Body of pancreas (tissue), 4 donors: ENCODE measurements at regions not wholly inside any gene's neighbourhood (a gene's known extent, or its start where the extent isn't known, plus 50 kb on each side); places are given as distances from the start of the nearest gene placed in this dataset.

Experiments used
- ATAC-seq: fragments of 150-250 bp; one replicate; pipeline ENCODE4 v1.9.1; 2016
- DNase-seq, 4 donors: peaks; one replicate each; pipeline ENCODE4 v3.0.0-alpha.2; 2019
- H3K27ac ChIP-seq, 4 donors: fragments of 200-600 bp; sonication (generic); 1 replicate in 3 of 4; 2 replicates in 1 of 4; pipeline versions ENCODE4 v1.5.1 to v1.6.1; 2016 to 2019; ENCODE audit warnings: mild to moderate bottlenecking in 1 of 4, mixed read lengths in 1 of 4, moderate library complexity in 1 of 4
- H3K27me3 ChIP-seq, 2 donors: fragments of 200-600 bp; sonication (generic); one replicate each; pipeline ENCODE4 v1.6.0; 2016; ENCODE audit warnings: mild to moderate bottlenecking in 1 of 2
- H3K36me3 ChIP-seq, 2 donors: fragments of 200-600 bp; sonication (generic); replicated peaks in 1 of 2; 2 replicates each; pipeline ENCODE4 v1.5.1; 2016; ENCODE audit warnings: low read depth in 2 of 2; ENCODE audit not compliant: insufficient read depth in 1 of 2
- H3K4me1 ChIP-seq: fragments of 200-600 bp; sonication (generic); one replicate; pipeline ENCODE4 v1.6.0; 2016
- H3K4me3 ChIP-seq, 2 donors: fragments of 200-600 bp; sonication (generic); 1 replicate in 1 of 2; 2 replicates in 1 of 2; pipeline ENCODE4 v1.5.1; 2016 to 2019
- H3K9me3 ChIP-seq, 3 donors: fragments of 200-600 bp; sonication (generic); 1 replicate in 2 of 3; 2 replicates in 1 of 3; pipeline ENCODE4 v1.5.1; 2016
- POLR2A ChIP-seq, 3 donors: fragments of 450-650 bp; IDR thresholded peaks; one replicate each; pipeline ENCODE4 v1.6.1; 2016; ENCODE audit warnings: antibody characterized with exemption in 3 of 3, mild to moderate bottlenecking in 2 of 3
- WGBS, 2 donors: methylation state at CpG; one replicate each; pipeline ENCODE4 v1.1.5; 2017; 5-methylcytosine and 5-hydroxymethylcytosine counted together
- intact Hi-C: fragments of 100-400 bp; cut with DNase I; formaldehyde crosslinking; loops from one replicate; pipeline ENCODE4 v1.15.1; 2023
- TF ChIP-seq, protein P1 (sequence below), 7 experiments: fragments of 450-650 bp in 4 of 7; fragments of 200-600 bp in 3 of 7; sonication (generic) in 3 of 7; IDR thresholded peaks; one replicate each; pipeline ENCODE4 v1.5.1; 2016 to 2019; ENCODE audit warnings: antibody characterized with exemption in 7 of 7

DNA sequence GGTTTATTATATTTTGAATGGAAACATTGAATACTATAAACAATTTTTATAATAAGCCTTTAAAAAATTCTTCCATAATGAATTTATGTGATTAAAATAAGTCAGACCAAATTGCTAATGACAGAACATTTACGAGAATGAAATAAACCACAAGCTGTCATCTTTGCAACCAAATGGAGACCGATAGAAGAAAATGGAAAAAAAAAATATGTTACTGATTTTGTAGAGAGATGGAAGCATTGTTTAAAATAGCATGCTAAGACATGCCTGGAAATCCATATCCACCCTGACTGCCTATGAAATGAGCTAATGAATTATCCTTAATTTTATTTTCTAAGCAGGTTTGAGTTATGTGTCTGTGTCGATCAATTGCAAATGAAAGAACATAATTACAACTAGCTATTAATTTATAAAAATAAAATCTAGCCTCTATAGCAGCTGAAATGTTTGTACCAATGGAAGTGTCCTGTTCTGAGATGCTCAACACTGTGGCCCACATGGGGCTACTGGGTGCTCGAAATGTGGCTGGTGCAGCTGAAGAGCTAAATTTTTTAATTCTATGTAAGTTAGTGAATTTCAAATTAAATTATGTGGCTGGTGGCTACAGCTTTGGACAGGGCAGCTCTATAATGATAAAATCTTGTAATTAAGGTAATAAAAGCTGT, 832.8 kb downstream of the RNF144A start:
- intact Hi-C loops, result no loop called here
- TF ChIP-seq, protein P1, sequence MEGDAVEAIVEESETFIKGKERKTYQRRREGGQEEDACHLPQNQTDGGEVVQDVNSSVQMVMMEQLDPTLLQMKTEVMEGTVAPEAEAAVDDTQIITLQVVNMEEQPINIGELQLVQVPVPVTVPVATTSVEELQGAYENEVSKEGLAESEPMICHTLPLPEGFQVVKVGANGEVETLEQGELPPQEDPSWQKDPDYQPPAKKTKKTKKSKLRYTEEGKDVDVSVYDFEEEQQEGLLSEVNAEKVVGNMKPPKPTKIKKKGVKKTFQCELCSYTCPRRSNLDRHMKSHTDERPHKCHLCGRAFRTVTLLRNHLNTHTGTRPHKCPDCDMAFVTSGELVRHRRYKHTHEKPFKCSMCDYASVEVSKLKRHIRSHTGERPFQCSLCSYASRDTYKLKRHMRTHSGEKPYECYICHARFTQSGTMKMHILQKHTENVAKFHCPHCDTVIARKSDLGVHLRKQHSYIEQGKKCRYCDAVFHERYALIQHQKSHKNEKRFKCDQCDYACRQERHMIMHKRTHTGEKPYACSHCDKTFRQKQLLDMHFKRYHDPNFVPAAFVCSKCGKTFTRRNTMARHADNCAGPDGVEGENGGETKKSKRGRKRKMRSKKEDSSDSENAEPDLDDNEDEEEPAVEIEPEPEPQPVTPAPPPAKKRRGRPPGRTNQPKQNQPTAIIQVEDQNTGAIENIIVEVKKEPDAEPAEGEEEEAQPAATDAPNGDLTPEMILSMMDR (IDR thresholded peaks at IDR 0.05), result no peak
- no peak for TF ChIP-seq POLR2A (IDR thresholded peaks at IDR 0.05)
- ATAC-seq, result no peak

DNA sequence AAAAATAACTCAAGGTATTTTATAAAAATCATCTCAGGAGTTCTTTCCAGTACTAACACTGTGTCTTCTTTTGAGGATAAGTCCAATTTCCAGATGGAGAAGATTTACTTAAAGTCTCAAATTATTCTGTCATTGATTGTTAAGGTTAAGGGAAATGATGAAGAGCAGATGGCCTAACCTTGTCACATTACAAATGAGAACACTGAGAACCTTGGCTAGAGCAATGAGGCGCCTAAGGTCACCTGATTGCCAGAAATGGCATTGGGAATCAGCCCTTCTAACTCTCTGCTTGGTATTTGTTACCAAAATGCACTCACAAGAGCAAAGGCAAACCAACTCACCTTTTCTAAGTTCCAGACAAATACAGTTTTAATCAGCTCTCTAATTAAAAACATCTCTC, 835.1 kb downstream of the RNF144A start:
- H3K9me3 ChIP-seq, result peaks cover 0 to 9% (median 0%) of the 10 kb centered on the region in 3 donors
- no peak overlapping the region for H3K4me3 ChIP-seq
- H3K27ac ChIP-seq, result no peak overlapping the region
- no peak for ATAC-seq
- intact Hi-C loops, result no loop called here
- no peak for DNase-seq
- no peak for TF ChIP-seq POLR2A (IDR thresholded peaks at IDR 0.05)
- TF ChIP-seq, protein P1 (IDR thresholded peaks at IDR 0.05), result no peak
- WGBS, 2 donors, result 92 to 93% methylated on average over 1 of the region's 1 CpG
- no peaks in the 10 kb centered on the region for H3K27me3 ChIP-seq
- H3K36me3 ChIP-seq, result no peaks in the 10 kb centered on the region
- H3K4me1 ChIP-seq, result no peaks in the 10 kb centered on the region

More for the DNA sequence above, 832.8 kb downstream of the RNF144A start:
- Histone ChIP-seq H3K27ac (no peak overlapping the region), H3K9me3 (peaks cover 0 to 9% (median 0%) of the 10 kb centered on the region in 3 donors), H3K27me3 (no peaks in the 10 kb centered on the region), H3K4me1 (peaks cover 5% of the 10 kb centered on the region), H3K36me3 (no peaks in the 10 kb centered on the region), H3K4me3 (no peak overlapping the region)
- WGBS, 2 donors, result 88 to 91% methylated on average over 4 of the region's 4 CpGs
- DNase-seq, result no peak

DNA sequence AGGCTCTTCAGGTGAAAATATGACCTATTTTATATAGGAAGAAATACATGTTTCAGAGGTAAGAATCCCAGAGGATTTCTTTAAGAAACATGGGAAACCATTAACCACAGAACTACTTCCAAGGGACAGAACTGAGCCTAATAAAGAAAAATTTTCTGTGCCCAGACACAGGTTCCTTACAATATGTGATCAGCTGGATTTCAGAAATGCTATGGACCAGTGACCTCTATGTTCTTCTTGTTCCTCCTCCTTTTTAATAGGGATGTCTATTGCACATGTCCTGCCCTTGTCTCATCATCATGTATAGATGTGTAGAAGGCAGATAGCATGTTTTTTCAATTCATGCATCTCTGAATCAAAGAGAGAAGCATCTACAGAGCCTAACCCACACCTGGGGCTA, 836.6 kb downstream of the RNF144A start:
- no peaks in the 10 kb centered on the region for H3K36me3 ChIP-seq
- TF ChIP-seq, protein P1 (IDR thresholded peaks at IDR 0.05), result no peak
- no peak for TF ChIP-seq POLR2A (IDR thresholded peaks at IDR 0.05)

DNA sequence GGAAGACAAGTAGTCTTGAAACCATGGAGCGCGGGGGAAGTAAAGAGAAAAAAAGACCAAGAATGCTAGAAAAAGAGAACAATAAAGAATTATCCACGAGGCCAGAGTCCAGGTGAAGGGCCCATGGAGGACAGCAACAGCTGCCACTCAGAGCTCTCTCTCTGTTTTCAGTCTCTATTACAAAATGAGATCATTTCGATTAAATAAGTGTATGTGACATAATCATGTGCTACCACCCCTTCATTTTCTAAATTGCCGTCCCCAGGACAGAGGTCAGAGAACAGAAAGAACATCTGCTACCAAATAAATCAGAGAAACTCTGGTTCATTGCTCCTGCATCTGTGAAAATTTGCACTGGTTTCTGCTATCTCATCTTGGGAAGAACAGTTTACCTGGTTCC, 838.7 kb downstream of the RNF144A start:
- TF ChIP-seq POLR2A (IDR thresholded peaks at IDR 0.05), result no peak
- TF ChIP-seq, protein P1 (IDR thresholded peaks at IDR 0.05), result no peak
- H3K4me1 ChIP-seq, result no peaks in the 10 kb centered on the region
- H3K27me3 ChIP-seq, result no peaks in the 10 kb centered on the region
- ATAC-seq, result no peak
- 85 to 86% methylated on average over 5 of the region's 5 CpGs for WGBS, 2 donors
- no peak overlapping the region for H3K4me3 ChIP-seq
- H3K9me3 ChIP-seq, result peaks cover 0 to 9% (median 0%) of the 10 kb centered on the region in 3 donors
- no peak for DNase-seq
- no peaks in the 10 kb centered on the region for H3K36me3 ChIP-seq
- H3K27ac ChIP-seq, result no peak overlapping the region
- intact Hi-C loops, result no loop called here

More for the DNA sequence above, 836.6 kb downstream of the RNF144A start:
- intact Hi-C loops, result no loop called here
- ATAC-seq (no peak), DNase-seq (no peak)
- Histone ChIP-seq H3K27me3 (no peaks in the 10 kb centered on the region), H3K9me3 (peaks cover 0 to 9% (median 0%) of the 10 kb centered on the region in 3 donors), H3K4me1 (no peaks in the 10 kb centered on the region), H3K4me3 (no peak overlapping the region), H3K27ac (no peak overlapping the region)
